CD4-positive, alpha-beta T cell treated with Interleukin-4 for 4 hours (primary cell): ENCODE measurements at regions not wholly inside any gene's neighbourhood (a gene's known extent, or its start where the extent isn't known, plus 50 kb on each side); places are given as distances from the start of the nearest gene placed in this dataset.

Experiments
- DNase-seq: peaks from one replicate; pipeline ENCODE4 v3.0.0-alpha.2; 2020

- DNase-seq = no peak
These were observed 297.7 kb downstream of the CDC5L start for GRCh38 chr6:44685213-44685612.

GRCh38 chr6:44696099-44696498 is 308.6 kb downstream of the CDC5L start:
- DNase-seq = no peak

DNA sequence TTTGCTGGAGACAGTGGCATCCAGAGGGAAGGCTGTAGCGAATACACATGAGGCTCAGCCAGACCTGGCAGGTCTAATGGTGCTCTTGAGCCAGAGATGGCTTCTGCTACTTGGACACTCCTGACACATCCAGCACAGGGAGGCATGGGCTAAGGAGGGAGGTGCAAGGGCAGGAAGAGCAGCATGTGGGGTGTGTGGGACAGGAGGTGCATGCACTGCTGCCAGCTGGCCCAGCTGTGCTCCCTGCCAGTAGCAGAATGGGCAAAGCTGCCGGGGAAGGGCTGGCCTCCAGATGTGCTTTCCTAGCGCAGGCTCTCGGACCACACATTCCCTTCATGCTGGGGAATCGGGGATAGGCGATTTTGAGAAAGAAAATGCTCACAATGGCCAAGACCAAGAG is 309.2 kb downstream of the CDC5L start:
- DNase-seq = no peak

- no peak for DNase-seq
These were observed 309.8 kb downstream of the CDC5L start for GRCh38 chr6:44697327-44697726.

DNA sequence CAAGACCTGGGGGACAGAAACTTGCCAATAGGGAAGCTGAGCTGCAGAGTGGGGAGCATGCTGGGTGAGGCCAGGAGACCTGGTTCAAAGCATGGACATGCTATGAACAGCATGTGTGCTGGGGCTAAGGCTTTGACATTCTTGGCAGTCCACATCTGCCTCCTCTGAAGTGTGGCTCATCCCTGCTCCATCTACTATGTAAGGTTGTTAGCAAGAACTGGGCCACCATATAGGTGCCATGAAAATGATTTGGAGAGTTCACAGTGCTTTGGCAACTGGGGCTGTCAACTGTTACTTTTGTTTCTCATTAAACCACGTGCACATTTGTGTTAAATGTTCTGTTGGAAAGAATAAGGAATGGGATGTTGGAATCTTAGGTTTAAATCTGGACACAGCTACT is 311.1 kb downstream of the CDC5L start:
- DNase-seq = no peak

GRCh38 chr6:44699082-44699481 is 311.6 kb downstream of the CDC5L start:
- DNase-seq = no peak

DNA sequence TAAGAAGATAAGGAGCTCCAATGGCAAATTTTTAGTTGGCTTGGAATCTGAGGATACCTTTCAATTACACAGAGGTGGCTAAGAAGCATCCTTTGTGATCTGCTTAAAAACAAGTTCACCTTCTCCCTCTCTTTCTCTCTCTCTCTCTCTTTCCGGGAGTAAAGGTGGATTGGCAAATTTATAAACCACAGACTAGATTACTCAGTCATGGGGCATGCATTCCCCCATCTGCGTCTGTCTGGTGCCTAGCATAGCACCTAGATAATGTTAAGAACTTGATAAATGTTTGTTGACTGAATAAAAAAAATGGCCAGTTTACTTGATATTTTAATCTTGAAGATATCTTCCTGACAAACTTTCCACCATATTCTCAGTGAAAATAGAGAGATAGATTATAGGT is 312.3 kb downstream of the CDC5L start:
- DNase-seq = no peak

GRCh38 chr6:44700422-44700821 is 312.9 kb downstream of the CDC5L start:
- no peak for DNase-seq

DNA sequence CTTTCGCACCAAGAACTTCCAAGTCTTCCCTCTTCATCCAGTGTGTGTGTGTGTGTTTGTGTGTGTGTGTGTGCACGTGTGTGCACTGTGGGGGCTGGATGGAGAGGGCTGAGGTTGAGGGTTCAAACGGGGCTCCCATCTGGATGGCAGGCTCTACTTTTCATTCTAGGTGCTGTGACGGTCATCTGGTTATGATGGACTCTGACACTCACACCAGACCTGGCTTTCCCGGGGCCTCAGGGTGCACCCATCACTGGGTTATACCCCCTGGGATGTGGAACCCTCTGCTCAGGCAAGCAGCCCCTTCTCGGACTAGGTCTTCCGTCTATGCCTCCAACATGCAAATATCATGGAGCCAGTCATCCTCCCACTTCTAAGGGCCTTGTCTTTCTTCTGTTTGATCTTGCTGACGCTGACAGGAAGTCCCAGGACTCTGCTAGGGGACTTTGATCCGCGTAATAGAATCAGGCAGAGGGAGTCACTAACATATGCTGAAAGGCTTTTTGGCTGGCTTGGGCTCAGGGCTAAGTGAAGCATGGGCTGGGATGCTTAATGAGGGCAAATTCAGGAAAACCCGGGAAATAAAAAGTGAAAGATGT is 313.6 kb downstream of the CDC5L start:
- no peak for DNase-seq

DNA sequence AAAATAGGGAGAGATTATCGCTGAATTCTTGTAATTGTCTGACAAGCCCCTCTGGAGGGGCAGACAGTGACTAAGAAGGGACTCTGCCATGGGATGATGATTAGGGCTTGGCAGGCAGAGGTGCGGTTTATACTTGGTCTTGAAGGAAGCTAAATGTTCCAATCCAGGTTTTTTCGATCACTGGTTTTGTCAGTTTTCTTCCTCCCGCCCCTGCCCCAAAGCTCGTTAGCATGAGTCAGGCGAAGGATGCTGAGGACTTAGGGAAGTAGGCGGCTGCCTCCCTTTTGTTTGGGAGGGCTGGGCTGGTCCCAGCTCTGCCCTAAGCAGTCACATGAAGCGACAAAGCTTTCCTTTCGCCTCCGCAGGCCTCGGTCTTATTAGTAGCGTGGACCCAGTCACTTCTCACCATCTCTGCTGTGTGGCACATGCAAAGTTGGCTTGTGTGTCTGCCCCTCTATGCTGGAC is 314.2 kb downstream of the CDC5L start:
- DNase-seq = no peak

- no peak for DNase-seq
These were observed 314.8 kb downstream of the CDC5L start for GRCh38 chr6:44702292-44702691.

- DNase-seq = peak; percentile 1
These were observed 317.0 kb downstream of the CDC5L start for GRCh38 chr6:44704240-44705150.

DNA sequence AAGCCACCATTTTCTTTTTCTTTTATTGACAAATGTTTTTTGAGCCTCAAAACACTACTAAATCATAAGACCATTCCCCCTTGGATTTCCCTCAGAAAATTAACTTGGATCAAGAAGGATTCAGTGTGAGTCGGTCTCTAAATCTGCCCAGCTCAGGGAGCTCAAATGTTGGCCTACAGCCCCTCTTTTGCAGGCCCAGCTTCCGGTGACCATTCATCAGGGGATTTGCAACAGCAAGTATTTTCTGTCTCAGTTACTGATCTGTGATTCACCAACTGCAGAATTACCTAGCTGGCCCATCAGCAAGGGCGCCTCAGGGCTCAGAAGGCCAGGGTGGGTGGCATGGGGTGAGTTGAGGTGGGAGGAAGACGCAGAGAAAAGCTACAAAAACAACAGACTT is 318.1 kb downstream of the CDC5L start:
- no peak for DNase-seq

- DNase-seq = no peak
These were observed 318.5 kb downstream of the CDC5L start for GRCh38 chr6:44706011-44706410.

DNA sequence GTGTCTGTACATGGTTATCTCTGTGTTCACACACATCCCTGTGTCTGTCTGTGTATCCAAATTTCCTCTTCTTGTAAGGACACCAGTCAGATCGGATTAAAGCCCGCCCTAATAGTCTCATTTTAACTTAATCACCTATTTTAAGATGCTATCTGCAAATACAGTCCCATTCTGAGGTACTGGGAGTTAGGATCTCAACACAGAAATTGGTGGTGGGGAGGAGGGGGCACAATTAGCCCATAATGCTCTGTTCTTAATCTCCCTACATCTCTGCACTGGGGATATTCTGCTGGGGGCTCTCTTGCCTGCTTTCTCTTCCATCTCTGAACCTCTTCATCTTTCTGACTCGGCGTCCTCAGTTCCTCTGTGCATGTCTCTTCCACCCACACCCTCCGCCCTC is 320.7 kb downstream of the CDC5L start:
- DNase-seq = no peak

GRCh38 chr6:44712353-44713111 is 325.0 kb downstream of the CDC5L start:
- no peak for DNase-seq

DNA sequence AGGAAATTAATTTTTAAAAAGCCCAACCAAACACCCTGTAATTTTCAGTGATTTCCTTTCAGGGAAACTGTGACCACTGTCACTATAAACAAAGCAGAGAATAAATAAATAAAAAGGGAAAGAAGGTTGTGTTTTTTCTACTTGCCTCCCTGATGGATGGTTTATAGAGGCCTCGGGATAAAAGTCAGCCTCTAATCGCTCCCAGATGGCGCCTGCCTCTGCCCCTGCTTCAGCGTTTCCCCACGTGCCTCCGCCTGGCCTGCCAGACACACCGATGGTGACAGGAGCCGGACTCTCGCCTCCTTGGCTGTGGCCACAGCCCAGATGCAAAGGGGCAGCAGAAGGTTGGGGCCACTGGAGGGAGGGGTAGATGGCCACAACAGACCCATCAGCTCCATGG is 327.7 kb downstream of the CDC5L start:
- no peak for DNase-seq

DNA sequence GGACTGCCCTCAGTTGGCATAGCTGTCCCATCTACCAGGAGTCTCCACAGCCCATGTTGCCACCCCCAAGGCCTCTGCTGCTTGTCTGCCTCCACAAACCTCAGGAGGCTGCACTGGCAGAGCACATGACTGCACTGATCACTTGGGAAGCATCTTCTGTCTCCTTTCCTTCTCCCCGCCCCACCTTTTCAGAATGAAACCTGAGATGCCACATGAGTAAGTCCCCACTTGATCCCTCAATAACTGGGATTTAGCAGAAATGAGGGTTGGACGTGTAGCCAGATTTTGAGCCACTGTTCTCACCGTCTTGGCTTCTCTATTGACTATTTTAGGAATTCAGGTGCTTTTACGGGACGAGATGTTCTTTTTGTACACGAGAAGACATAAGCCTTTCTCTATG is 328.4 kb downstream of the CDC5L start:
- no peak for DNase-seq

- DNase-seq = no peak
These were observed 329.9 kb downstream of the CDC5L start for GRCh38 chr6:44717431-44717830.

GRCh38 chr6:44721954-44722578 is 334.6 kb downstream of the CDC5L start:
- no peak for DNase-seq

DNA sequence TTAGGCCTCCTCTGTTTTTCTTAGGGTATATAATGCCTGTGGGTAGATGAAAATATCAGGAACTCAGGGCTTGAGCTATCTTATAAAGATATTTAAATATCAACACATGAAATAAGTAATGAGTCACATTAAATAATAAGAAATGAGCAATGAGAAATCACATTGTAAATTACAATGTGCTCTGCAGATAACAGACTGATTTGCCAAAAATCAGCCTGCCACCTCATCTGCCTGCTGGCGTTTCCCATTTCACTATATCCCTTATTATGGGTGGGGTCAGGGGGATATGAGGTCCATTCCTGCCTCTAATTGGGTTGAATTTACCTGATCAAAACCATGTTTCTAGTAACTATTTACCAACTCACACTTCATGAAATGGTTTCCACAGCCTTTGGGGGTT is 335.2 kb downstream of the CDC5L start:
- DNase-seq = no peak

- no peak for DNase-seq
These were observed 336.1 kb downstream of the CDC5L start for GRCh38 chr6:44723439-44724197.
